HG02763 (cell line): ENCODE measurements at regions not wholly inside any gene's neighbourhood (a gene's known extent, or its start where the extent isn't known, plus 50 kb on each side); places are given as distances from the start of the nearest gene placed in this dataset.
A peak's percentile ranks its signal among the peaks of the same experiment; 100 is the strongest.
"Not testable (repeated sequence)": the region's sequence is repeated elsewhere in the genome, so short reads cannot be mapped to it uniquely, and the experiment has no call there.

ENCODE experiments used
- ATAC-seq: cut with Tn5 transposase; IDR thresholded peaks from one replicate; pipeline ENCODE4 v1.9.1; 2021; ENCODE audit warnings: mild to moderate bottlenecking, moderate library complexity; ENCODE audit not compliant: unreplicated experiment

DNA sequence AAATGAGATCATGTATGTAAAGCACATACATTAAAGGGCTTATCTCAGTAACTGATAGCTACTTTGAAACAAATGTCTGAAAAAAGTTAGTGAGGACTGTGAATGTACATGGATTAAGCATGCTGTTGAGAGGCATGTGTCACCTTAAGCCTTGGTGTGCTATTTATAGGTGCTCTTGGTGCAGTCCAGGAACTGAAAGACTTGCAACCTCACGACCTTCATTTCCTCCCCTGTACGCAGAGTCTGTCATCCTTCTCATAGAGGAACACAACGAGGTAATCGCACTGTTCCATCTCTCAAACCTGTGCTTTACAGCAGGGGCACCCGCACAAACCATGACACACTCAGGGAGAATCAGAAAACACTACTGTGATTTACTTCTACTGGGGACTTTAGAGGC lies 65.6 kb downstream of the UFM1 start:
- peak; percentile 99 for ATAC-seq

DNA sequence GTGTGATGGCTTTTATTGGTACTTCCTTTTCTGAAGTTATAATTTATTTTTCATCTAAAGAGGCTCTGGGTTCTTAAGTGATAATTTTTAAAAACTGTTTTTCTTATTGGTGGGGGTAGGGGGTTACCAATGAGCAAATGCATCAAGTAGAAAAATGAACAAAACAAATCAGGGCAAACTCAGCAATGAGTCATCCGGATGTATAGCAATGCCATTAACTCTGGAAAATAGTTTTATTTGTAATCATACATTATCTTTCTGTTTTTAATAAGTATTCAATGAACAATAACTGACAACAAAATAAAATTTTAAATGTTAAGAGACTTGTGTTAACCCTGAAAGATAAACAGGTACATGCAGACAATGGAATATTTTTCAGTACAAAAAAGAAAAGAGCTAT lies 67.6 kb downstream of the UFM1 start:
- no peak for ATAC-seq

DNA sequence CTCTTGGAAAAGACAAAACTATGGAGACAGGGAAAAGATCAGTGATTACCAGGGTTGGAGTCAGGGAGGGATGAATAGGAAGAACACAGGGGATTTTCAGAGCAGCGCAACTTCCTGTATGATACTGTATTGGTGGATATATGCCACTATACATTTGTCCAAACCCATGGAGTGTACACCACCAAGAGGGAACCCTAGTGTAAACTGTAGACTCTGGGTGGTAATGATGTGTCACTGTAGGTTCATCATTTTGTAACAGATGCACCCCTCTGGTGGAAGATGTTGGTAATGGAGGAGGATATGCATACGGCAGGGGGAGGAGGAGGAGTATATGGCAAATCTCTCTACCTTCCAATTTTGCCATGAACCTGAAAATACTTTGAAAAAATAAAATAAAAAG lies 68.1 kb downstream of the UFM1 start:
- peak; percentile 39 for ATAC-seq

DNA sequence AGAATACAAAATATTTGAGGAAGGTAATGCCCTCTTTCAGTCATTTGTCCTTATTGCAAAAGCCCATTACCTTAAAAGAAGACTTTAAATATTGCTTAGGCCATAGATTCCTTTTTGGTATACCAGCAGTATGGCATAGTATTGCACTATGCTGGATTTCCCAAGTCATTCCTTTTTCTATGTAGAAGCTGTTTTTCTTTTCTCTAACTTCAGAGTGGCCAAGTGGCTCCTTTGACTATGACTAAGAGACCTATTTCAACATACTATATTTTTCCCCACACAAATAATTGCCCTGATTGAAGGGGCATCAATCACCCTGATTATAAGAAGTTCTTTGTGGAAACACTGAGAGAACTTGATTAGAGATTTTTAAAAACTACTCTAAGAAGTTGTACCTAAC lies 68.6 kb downstream of the UFM1 start:
- no peak for ATAC-seq

DNA sequence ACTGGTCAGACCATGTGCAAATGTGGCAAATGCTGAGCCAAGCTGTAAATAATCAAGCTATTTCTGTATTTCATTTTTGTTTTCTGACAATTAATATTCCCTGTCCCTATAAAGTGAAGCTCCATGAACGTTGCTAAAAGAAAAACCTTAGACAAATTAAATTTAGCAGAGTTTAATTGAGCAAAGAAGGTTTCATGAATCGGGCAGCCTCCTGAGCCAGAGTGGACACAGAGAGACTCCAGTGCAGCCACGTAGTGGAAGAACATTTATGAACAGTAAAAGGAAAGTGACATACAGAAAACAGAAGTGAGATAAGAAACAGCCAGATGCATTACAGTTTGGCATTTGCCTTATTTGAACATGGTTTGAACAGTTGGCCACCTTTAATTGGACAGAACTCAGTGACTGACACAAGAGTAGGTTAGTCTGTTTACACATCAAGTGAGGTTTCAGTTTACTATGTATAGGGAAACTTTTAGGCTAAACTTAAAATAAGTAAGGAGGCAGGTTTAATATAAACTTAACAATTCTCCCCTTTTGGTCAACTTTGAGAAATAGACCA lies 69.7 kb downstream of the UFM1 start:
- no peak for ATAC-seq

DNA sequence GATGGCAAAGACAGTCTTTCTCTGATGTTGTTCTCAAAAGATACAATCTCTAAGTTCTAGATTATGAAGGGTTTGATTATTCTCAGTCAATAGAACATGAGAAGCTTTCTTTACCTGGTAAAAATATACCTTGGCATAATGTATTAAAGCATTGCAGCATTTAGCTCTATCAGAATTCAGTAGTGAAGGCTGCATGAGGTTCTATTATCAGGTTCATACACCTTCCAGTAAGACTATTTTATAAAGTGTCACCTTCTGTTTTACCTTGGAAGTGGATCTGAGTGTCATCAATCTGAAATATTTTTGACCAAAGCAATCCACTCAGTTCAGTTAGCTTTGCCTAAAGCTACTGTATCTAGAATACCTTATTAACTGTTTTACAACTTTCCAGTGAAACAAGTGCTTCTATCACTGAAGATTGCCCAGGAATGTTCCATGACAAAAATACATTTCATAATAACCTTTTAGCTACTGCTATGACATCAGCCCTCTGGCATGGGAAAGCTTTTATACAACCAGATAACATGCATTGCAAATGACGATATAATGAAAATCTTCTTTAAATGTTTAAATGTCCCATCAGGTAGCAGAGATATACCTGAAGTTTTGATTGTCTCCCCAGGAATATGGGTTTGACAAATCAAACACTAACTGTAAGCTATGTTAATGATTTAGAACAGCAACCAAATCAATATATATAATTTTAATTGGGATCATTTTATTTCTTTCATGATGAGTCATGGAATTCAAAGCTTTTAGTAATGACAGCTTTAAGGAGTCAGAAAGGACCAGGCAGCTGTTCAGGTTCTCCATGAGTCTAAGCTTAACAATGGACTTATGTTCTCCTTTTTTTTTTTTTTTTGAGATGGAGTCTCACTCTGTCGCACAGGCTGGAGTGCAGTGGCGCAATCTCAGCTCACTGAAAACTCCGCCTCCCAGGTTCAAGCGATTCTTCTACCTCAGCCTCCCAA lies 72.2 kb downstream of the UFM1 start:
- ATAC-seq: no peak

DNA sequence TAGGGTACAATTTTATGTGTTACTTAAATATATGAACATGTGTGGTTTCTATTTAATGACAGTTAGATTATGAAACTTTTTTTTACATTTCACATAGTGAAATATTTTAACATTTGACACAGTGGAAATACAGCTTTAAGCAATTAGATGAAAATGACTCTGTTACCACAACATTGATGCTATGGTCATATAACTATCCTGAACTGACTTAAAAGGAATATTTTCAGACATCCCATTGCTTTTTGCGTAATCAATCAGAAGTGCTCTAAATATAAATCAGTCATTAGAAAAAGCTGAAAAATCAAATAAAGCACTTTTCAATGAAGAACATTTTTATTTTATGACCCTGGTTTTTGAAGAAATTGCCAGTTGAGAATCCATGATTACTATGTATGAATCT lies 80.3 kb downstream of the UFM1 start:
- ATAC-seq: no peak

DNA sequence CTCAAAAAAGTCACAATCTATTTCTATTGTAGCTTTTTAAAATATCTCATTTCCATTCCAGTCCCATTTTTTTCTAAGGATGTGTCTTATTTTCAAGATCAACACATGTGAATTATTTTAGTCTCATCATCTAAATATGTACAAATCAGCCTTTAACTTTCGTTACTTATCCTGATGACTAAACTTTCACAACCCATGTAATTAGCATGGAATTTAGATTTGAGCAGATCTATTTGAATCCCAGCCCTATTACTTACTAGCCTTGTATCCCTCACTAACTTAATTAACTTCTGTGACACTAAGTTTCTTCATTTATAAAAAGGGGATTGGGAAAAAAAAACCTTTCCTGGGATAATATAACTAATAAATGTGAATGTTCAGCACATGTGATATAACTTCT lies 81.1 kb downstream of the UFM1 start:
- no peak for ATAC-seq

DNA sequence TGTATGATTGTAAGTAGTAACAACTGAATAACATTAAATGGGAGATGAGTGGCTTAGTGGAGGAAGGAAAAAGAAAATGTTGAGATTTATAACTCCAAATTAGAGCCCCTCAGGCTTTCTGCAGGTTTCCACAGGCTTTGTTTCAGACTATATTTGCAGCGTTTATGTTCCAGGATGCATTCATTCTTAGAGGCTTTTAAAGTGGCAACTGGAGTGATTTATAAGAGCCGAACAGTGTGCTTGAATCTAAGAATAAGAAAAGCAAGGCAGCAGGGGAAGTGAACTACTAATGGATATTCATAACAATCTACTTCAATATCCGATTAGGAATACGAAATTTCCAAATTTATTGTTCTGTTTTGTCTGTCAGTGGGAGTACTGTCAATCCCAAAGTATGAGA lies 91.0 kb downstream of the UFM1 start:
- no peak for ATAC-seq

DNA sequence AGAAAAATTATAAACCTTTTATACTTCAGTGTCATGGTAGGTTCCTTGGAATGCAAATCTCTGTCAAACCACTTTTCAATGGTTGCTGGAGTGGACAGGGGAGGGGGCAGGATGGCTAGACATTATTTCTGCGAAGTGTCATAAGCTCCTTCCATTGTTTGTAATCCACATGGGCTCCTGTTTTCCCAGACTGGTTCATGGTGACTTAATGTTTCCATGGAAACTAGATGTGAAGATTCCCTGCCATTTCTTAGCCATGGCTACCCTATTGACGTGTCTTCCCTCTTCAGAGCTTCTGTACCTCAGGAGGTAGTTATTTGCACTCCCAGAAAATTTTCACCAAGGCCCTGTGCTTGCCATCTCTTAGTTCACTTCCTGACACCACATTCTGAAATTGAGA lies 95.3 kb downstream of the UFM1 start:
- ATAC-seq: no peak

DNA sequence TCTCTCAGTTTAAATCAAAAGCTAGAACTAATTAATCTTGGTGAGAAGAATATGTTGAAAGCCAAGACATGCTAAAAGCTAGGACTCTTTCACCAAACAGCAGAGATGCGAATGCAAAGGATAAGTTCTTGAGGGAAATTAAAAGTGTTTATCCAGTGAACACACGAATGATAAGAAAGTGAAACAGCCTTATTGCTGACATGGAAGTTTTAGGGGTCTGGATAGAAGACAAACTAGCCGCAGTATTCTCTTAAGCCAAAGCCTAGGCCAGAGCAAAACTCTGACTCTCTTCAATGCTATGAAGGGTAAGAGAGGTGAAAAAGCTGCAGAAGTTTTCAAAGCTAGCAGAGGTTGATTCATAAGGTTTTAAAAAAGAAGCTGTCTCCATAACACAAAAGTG lies 103.0 kb downstream of the UFM1 start:
- no peak for ATAC-seq

DNA sequence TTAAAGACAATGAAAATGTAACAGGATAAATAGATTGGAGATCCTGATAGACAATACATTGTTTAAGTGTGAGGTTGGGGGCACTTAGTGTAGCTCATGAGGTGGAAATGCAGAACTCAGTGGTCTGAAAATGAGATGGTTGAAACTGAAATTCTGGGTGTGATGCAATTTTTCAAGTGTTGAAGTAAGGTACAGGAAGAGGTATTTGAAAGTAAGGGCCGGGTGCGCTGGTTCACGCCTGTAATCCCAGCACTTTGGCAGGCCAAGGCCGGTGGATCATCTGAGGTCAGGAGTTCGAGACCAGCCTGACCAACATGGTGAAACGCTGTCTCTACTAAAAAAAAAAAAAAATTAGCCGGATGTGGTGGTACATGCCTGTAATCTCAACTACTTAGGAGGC lies 113.0 kb downstream of the UFM1 start:
- no peak for ATAC-seq

DNA sequence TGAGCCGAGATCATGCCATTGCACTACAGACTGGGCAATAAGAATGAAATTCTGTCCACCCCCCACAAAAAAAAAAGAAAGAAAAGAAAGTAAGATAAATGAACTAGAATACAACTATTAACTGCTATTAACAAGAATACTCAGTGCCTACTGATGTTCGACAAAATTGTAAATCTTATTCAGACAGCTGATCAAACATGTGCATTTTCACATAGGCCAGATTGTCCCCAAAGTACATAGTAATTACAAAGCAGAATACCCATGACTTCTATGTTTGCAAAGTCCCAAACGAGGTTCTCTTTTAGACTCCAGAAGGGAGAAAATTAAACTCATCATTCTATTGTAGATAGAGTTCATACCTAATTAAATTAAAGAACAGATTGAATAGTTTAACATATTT lies 113.4 kb downstream of the UFM1 start:
- no peak for ATAC-seq

DNA sequence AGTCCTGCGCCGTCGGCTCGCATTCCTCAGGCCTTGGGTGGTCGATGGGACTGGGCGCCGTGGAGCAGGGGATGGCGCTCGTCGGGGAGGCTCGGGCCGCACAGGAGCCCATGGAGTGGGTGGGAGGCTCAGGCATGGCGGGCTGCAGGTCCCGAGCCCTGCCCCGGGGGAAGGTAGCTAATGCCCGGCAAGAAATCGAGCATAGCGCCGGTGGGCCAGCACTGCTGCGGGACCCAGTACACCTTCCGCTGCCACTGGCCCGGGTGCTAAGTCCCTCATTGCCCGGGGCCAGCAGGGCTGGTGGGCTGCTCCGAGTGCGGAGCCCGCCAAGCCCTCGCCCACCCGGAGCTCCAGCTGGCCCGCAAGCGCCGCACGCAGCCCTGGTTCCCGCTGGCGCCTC lies 122.8 kb downstream of the UFM1 start:
- ATAC-seq: not testable (repeated sequence)

DNA sequence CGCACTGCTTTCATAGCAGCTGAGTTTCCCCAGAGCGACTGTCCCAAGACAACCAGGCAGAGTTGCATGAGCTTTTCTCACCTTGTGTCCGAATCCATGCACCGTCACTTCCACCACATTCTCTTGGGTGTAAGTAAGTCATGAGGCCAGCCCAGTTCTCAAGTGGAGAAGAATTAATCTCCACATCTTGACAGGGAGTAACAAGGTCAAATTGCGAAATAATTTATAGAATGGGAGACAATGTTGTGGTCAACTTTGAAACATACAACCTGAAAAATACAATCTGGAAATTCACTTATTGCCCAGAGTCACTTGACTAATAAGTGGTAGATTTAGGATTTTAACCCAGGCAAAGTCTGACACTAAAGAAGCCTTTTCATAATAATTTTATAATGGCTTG lies 123.7 kb downstream of the UFM1 start:
- no peak for ATAC-seq

DNA sequence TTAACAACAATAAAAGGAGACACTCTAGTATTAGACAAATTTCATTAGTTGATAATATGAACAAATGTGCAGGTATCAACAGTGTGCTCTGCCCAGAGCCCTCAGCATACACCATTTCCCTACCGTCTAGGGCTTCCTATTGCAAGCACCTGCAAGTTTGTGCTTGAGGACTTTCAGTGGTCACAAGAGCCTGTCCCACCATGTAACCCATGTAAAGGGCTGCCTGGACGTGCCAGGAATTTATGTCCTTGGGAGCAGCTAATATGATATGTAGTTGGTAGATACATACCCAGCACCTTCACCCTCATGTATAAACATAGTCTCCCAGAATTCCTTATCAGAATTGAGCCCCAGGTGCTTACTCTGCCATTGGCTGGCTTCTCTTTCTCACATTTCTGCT lies 128.0 kb downstream of the UFM1 start:
- ATAC-seq: no peak

DNA sequence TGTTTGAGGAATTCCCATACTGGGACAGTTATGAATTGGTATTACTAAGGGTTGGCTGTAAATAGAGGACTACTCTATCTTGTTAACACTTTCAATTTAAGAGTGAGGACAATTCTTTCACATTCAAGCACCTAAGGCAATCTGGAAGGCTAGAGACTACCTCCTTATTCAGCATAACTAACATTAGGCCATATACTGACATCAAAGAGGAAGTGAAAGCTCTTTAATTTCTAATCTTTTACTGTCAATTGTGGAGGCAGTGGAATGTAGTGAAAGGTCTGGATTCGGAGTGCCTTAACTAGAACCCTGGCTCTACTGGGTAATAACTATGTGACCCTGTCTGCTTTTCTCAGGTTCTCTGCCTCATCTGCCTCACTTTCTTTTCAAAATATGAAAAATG lies 134.0 kb downstream of the UFM1 start:
- no peak for ATAC-seq

DNA sequence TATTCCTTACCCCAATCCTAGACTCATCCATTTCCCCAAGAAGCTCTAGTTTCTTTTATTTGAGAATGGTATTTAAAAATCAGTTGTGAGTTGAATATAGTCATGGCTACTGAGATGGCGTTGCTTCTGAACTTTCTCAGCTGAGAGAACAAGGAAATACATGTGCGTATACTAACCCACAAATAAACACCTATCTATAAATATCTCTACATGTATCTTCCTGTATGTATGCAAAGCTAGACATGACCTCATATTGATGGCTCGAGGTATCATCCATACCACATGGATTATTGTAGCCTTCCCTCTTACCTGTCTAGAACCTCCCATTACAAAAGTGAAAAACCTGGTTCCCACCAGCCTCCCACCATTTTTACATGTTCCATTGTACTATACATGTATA lies 141.0 kb downstream of the UFM1 start:
- ATAC-seq: no peak

DNA sequence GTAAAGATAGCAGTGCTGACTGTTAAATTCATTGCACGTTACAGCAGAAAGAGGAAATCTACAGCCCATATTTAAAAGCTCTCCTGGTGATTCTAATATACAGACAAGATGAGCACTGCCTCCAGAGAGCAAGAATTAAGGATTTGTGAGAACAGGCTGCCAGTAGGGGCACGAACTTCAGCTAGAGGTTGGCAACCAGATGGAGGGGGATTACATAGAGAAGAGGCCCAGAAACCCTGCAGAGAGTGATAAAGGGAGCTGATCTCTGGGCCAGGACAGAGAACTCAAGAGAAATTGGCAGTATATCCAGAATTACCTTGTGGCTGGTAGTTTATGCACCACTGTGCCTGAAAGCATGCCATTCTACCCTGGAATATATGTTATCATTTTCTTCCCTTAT lies 144.8 kb downstream of the UFM1 start:
- ATAC-seq: no peak

DNA sequence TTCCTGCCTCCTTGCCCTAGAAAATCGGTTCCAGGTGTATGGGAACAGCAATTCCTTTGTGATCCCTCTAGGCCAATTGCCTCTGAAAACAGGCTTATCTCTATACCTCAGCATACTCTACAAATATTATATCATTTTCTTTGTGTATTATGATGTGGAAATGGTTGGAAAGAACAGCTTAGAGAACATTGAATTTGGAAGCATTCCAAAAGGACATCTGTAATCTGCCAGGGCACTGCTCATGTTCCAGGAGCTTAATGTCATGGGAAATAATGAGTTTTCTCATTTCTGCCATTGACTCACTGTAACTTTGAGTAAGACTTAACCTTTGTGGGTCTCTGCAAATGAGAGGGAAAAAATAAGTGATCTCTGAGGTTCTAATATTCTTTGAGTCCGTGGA lies 147.3 kb downstream of the UFM1 start:
- no peak for ATAC-seq

DNA sequence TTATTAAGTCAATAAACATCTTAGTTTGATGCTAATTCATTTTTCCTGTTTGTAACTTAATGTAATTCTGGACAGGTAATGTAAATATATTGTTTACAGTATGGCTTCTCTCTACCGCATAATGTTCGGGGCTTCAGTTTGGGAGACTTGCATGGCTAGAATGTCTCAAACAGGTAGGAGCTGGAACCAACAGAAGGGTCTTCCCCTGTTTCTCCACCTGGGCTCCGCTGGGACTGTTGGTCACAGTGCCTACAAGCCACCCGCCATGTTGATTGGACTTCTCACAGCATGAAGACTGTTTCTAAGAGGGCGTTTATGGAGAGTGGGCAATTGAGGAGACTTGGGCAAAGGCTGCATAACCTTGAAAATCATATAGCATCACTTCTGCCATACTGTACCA lies 148.6 kb downstream of the UFM1 start:
- ATAC-seq: no peak

DNA sequence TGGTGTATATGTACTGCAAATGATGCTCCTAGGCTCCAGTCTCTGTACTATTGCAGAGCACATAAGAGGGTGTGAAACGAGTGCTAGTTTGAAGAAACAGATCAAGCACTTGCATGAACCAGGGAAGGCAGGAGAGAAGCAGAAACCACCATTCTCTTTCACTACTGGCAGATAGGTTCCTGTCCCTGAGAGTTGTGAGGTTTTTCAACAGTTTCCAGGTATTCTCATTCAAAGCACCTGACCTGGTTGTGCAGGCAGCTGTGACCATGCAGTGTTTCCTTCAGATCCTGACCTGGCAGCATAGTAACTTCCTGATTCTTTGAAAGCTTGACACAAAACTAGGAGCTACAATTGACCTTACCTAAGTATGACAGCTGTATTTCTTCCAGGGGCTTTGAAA lies 164.9 kb downstream of the UFM1 start:
- ATAC-seq: no peak

DNA sequence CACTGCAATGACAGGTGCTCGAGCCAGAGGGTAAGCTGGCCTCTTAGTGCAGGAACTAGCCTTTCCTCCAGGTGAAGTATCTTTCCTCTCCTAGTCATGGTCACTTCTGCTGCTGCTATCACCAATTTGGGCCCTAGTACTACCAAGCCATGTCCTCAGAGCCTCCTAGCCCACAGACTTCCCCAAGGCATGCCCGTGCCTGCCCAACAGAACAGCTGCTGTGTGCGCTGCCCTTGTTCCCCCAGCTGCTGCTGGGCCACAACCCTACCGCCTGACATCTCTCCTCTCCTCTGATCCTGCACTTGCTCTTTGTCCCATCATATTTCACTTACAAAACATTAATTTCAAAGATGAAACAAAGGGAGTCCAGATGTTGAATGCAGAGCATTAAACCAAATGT lies 168.5 kb upstream of the FREM2 start:
- no peak for ATAC-seq
